Inferior parietal cortex (tissue), 1 donor: ENCODE measurements at regions not wholly inside any gene's neighbourhood (a gene's known extent, or its start where the extent isn't known, plus 50 kb on each side); places are given as distances from the start of the nearest gene placed in this dataset.

ENCODE experiments used
- DNase-seq: peaks from one replicate; pipeline ENCODE4 v3.0.0-alpha.2; 2016; ENCODE audit errors: extremely low spot score

DNA sequence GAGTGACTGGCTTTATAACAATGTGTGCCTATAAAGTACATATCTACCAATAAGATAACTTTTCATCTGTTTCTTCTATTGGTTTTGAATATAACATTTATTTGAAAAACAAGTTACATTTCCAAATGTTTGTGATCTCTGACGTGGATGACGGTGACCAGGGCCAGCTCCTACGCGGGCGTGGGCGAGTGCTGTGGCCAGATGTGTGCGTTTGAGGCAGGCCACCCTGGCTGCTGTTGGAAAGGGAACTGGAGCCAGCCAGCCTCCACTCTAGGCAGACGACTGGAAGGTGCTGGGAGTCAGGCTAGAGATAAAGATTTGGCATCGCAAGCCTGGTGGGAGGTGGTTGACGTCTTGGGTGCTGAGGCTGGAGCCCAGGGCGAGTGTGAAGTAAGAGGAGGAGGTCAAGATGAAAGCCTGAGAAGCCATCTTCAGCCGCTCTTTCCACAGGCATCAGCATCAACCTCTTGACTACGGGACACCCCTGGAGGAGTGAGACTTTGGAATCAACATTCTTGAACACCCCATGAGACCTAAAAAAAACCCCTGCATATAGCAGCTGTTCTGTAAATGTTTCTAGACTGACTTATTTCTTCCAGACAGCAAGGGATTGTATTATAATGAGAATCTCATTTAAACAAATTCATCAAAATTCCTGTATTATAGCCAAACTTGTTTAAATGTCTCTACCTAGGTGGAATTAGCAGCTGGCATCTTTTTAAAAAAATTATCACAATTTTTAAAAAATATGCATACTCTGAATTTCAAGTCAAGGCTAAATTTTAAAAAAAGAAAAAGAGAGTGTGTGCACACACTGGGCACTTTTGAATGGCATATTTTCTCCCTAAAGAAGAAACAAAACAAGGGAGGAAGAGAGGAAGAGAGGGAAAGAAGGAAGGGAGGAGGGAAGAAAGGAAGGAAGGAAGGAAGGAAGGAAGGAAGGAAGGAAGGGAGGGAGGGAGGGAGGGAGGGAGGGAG, 112.5 kb upstream of the SLC44A3 start:
- DNase-seq = no peak

DNA sequence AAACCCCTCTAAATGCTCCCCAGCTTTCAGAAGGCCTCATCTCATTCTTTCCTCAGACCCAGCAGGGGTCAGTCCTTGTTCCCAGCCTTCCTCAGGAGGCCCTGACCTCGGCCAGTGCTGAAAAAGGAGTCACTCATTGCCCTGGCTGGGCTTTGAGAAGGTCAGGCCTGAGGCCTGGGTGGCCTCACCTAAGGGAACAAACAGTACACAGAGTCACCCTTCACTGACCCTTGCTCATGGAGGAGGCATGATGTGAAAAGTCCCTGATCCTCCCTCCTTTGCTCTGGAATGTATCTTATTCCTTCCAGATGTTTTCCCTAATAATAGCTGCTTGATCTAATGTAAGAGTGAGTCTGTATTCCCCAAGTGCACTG, 117.7 kb upstream of the SLC44A3 start:
- DNase-seq = no peak

GRCh38 chr1:94701796-94702441, 118.2 kb upstream of the SLC44A3 start:
- no peak for DNase-seq

DNA sequence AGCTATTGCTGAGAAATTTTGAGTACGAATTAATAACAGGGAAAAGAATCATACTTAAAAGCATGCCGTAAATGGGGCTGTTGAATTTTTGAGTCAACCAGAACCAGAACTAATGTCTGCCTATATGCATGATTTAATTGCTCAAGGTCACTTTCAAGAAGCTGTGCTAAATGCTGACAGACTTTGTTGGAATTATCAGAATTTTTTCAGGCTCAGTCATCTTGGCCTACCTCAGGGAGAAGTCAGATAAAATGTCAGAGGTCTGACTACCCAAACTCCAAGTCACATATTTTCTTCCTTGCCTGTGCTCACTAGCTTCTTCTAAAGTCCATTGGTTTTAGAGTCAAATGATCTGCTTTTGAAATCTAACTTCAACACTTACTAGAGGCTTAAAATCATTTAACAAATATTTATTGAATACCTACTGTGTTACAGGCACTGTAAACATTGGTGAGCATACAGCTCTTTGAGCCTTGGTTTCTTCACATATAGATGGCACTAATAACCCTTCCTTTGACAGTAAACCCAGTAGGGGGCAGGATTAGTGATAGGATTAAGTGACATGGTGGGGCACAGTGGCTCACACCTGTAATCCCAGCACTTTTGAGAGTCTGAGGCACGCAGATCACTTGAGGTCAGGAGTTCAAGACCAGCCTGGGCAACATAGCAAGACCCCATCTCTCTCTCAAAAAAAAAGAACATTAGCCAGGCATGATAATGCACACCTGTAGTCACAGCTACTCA, 121.2 kb upstream of the SLC44A3 start:
- DNase-seq = no peak

DNA sequence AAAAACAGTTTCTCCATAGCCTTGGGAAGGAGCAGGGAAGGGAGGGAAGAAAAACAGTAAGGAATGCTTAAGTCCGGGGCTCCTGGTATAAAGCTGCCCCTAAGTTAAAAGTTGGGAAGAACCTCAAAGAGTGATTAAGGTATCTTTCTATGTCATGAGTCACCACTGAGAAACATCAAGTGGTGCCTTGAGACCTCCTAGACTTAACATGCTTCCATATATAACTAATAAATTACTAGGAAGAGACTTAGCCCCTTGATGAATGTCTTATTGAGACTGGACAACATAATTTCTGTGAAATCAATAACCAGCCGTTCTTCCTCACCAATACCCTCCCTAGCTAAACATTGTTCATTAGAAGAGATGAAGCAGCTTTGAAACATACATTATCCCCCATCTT, 121.8 kb upstream of the SLC44A3 start:
- DNase-seq = no peak

- no peak for DNase-seq
Measured at GRCh38 chr1:94697839-94698238, 122.3 kb upstream of the SLC44A3 start.

DNA sequence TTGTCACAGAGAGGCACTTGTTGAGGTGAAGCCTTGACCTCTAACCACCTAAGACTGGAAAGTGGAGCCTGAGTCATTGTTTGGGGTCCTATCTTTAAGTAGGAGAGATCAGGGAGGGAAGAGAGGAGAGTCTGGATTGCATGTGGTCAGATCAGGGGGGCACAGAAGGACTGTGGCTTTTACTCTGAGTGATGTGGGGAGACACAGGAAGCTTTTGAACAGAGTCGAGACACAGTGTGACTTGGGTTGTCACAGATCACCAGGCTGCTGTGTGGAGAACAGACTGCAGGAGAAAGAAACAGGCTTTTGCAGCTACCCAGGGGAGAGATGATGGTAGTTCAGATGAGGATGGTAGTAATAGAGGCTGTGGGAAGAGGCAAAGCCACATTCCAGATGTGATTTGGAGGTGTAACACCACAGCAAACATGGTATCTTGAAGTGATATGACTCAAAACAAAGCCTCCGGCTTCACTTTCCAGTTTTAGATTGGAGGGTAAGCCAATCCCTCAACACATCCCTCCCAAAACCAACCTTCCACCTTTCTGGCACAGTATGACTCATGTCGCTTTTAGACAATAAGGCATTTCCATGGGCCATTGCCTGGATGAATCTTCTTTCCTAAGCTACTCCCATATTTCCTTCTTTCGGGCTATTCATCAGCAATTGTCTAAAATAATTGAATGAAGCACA, 125.8 kb upstream of the SLC44A3 start:
- no peak for DNase-seq

GRCh38 chr1:94693435-94693834, 126.7 kb upstream of the SLC44A3 start:
- DNase-seq = no peak

DNA sequence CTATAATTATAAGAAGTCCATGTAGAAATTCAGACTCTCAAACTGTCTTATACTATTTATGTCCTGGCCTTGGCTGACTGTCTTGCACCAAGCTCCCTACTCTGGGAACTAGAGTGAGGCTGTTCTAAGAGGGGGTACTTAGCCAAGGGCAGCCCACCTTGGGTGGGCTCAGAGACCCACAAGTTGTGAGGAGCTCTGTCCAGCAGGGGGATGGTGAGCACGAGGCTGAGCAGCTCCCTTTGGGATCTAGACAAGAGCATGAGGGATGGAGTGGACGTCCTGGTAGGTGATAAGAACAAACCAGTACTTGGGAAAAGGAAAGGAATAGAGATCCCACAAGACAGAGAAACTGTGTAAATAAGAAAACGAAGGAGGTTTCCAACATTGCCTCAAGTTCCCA, 127.1 kb upstream of the SLC44A3 start:
- DNase-seq = no peak

DNA sequence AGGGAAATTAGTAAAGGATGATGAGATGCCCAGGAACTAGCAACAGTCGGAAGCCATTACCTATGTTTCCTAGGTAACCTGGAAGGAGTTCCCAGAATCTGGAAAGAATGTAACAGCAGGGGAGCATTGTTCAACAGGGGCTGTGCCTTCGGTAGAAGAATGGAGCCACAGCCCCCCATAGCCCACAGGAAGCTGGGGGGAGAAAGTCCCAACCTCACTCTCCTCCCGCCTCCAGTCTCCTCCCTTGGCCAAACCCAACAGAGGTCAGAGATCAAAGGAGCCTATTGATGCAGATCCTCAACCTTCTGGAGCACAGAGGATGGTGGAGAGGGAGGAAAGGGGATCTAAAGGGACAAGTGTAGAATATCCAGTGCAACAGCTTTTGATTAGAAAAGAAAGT, 131.5 kb upstream of the SLC44A3 start:
- no peak for DNase-seq

- DNase-seq = no peak
Measured at GRCh38 chr1:94686882-94687281, 133.3 kb upstream of the SLC44A3 start.

DNA sequence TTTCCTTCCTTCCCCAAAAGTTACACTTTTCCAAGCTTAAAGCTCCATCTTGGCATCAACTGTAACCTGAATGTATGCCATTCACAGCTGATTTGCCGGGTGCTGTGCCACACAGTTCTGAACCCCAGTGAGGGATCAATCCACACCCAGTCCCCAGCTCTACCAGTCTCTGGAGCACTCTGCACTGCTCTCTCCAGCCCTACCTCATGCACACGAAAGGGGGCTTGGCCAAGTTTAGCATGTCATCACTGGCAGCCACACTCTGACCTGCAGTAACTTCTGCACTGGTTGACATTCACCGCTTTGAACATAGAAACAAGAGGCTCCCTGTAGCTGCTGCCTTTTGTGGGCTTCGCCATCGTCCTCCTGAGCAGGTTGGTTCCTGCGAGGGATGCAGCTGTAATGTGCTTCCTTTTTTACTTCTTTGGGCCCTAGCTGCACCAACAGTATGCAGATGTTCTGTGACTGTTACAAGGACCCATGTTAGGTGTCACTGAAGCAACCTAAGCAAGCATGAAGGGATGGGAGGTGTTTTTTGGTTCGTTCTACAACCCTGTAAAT, 135.4 kb upstream of the SLC44A3 start:
- DNase-seq = no peak

DNA sequence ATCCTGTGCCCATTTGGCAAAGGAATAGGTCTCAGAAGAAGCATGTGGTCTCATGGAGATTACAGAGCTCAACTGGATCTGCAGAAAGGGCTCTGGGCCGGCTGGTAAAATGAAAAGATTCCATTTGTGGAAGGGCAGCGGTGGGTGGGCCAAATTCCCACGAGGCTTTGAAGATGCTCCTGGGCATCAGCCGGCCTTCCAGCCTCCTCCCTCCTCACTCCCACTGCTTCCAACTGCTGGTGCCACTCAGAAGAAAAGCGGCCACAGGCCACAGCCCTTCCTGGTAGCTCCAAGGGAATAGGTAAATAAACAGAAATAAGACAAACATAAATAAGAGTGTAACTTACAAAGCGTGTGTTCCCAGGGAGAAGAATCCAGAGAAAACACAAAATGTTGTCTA, 136.3 kb upstream of the SLC44A3 start:
- no peak for DNase-seq

DNA sequence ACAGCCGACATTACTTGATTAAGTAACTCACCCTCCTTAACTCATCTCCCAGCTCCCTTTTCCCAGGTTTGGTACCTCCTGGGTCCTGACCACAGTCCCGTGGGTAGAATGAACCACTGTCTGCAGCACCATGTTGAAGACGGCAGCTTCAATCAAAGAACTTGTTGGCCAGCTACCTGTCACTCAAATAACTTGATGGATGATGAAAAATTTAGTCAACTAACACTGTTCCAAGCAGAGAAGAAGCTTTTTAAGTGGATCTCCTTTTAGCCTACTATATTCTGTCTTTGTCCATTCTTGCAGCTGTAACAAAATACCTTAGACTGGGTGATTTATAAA, 138.4 kb upstream of the F3 start:
- no peak for DNase-seq

DNA sequence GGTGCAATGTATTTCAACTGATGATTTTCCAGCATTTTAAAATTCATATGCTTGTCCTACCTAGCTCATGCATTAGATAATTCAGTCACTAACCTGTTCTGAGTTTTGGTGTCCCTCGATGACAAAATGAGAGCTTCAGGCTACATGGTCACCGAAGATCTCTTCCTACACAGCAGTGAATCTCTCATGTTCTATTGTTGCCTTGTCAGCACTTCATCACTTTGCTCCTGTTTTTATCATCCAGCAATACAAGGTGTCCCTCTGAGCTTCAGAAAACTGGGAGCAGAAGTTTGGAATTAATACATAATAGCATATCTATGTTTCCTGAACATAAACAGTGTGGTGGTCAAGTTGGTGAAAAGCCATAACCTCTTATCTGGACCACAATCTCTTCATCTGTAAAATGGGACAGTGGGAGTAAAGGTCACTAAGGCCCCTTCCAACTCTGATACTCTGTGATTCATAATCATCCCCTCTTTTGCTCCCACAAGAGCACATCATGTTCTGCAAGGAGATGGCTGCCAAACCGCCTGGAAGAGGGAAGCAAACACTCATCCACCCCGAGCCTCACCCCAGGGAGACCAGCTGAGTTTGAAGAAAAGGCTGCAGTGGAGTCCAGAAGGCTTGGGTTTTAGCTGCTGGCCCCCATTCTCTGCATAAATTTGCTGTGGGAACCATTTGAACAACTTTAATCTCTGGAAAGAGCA, 137.9 kb upstream of the F3 start:
- DNase-seq = no peak

- DNase-seq = no peak
Measured at GRCh38 chr1:94678202-94678848, 136.8 kb upstream of the F3 start.

GRCh38 chr1:94677714-94678113, 136.2 kb upstream of the F3 start:
- no peak for DNase-seq

DNA sequence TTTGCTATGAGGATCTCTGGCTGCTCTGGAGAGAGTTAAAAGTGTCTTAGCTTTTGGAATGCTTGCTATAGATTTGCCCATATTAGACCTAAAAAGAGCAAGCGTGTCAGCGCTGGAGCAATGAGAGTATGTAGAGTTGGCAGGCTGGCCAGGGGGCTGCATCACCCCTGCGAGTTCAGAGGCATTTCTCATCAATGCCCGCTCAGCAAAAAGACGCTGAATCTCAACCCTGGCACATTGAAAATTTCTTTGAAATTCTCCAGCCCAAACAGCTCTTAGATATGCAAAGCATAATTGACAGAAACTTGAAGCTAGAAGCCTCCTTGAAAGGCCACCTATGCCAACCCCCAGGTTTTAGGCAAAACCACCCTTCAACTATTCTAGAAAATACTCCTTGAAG, 135.5 kb upstream of the F3 start:
- no peak for DNase-seq

DNA sequence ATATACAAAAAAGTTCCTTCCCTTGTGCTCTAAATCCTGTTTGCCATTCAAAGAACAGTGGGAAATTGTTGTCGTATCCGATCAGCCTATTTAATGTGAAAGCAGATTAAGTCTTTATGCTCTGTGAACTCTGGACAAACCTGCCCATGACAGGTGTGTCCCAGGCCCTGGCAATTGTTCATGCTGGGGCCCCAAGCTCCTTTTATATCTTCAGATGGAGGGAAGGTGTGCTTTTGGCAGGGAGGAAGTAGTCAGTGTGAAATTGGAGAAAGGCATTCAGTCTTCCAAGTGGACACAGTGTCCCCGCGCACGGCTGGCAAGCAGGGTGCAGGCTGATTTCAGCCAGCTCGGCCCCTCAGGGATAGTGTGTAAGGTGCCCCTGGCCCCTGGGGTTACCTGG, 135.1 kb upstream of the F3 start:
- no peak for DNase-seq

- no peak for DNase-seq
Measured at GRCh38 chr1:94675373-94675772, 133.8 kb upstream of the F3 start.

DNA sequence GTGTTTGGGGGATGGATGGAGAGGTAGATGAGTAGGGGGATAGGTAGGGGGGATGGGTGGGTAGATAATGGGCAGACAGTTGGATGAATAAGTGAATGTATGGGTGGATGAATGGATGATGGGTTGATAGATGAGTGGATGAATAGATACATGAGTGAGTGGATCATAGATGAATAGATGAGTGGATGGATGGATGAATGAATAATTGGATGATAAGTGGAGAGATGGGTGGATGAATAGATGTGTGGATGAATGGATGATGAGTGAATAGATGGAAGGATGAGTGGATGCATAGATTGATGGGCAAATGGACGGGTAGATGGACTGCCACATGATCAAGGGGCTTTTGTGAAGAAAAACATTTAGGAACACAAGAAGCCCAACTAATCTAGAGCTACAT, 133.3 kb upstream of the F3 start:
- DNase-seq = no peak
